Panc1 (cell line): ENCODE measurements at regions not wholly inside any gene's neighbourhood (a gene's known extent, or its start where the extent isn't known, plus 50 kb on each side); places are given as distances from the start of the nearest gene placed in this dataset.

Experiments
- CTCF ChIP-seq: fragments of 450-650 bp; IDR thresholded peaks from 2 replicates; pipeline ENCODE4 v1.5.1; 2017; ENCODE audit warnings: mild to moderate bottlenecking
- POLR2AphosphoS5 ChIP-seq: IDR thresholded peaks from 2 replicates; pipeline ENCODE4 v1.6.1; 2012; ENCODE audit warnings: mild to moderate bottlenecking, low read depth, low read length, moderate library complexity
- REST ChIP-seq, 2 experiments: IDR thresholded peaks; 2 replicates each; pipeline ENCODE4 v1.6.1; 2011 to 2012; ENCODE audit warnings: low read depth in 2 of 2, control low read depth in 1 of 2, low read length in 1 of 2, mild to moderate bottlenecking in 1 of 2, moderate library complexity in 1 of 2; ENCODE audit not compliant: insufficient read depth in 1 of 2

GRCh38 chr14:61183196-61183885 is 97.8 kb downstream of the TMEM30B start:
- TF ChIP-seq POLR2AphosphoS5 (no peak), CTCF (no peak), REST (IDR thresholded peaks at IDR 0.05; ENCODE audit: insufficient read depth in 1 of 2, low read depth in 2 of 2, low read length in 1 of 2) (no peak)
